UCSD-AML1 (cell line): ENCODE measurements at regions not wholly inside any gene's neighbourhood (a gene's known extent, or its start where the extent isn't known, plus 50 kb on each side); places are given as distances from the start of the nearest gene placed in this dataset.

Experiments
- DNase-seq: peaks from one replicate; lab custom pipeline; 2025; ENCODE audit not compliant: unreplicated experiment; lab: John Stamatoyannopoulos, UW

DNA sequence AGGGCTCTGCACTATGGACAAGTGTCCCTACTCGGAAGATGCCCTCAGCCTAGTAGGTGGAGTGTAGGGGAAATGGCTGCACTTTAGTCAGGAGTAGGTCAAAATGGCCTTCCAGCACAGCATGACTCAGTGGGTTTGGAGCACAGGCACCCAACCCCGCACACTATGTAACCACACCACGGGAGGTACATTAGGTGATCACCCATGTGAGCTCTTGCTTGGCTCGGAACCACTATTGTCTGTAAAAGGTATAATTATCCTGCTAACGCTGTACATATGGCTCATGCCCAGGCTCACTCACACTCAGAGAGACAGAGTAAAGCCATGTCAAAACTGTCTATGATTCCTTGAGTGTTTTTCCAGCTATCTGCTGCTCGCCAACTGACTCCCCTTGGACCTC, 156.9 kb upstream of the DACH1 start:
- no peak for DNase-seq

DNA sequence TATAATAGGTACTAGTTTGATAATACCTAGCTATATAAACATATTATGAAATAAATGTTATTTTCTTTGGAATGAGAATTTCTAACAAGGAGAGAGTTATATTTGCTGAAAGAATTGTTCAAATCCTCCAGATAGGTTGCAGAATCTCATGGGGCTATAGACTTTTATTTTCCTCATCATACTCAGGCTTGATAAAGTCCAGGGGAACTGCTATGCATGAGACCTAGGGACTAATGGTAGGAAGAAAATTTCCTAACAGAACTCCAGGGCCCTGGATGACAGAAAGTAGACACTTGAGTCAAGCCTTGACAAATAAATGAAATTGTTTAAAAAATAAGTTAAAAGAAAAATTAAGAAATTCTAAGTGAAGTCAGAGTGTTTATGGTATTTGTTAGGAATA, 138.5 kb upstream of the DACH1 start:
- DNase-seq: no peak

DNA sequence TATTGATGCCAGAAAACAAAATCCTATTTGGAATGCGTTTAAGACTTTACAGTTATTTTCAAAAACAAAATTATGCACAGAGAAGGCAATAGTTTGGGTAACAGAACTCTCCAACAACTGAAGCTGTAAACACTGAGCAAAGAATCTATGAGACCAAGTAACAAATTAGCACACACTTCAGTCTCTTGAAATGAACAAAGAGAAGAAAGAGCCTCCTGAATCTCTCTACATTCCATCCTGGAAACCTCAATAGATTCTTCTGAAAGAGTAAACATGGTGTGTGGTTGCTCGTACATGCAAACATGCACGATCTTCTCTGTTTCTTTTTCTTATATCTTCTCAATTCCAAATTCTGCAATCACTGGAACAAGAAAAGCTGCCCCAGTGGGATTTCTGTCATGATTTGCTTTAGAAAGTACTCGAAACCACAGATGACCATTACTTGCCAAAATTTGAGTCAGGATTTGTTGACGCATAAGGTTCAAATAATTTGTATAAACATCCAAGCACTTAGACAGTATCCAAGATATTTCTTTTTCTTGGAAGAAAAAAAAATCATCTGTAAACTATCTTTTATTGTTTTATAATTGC, 137.9 kb upstream of the DACH1 start:
- DNase-seq: no peak

DNA sequence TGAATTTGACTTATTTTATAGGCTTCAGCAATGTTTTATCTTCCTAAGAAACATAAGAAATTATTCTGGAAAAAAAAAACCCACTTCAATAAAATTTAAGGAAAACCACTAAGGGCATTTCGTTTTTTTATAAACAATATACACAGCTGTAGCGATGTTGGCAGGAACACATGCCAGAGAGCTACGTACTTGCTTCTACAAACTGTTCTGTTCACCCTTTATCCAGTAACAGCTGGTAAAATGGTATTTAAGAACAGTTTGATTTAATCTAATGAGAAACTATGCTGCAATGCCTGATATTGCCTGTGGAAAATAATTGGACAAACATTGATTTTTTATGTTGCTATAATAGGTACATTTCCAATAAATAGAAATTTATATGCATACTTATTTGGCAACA, 137.2 kb upstream of the DACH1 start:
- DNase-seq: no peak

DNA sequence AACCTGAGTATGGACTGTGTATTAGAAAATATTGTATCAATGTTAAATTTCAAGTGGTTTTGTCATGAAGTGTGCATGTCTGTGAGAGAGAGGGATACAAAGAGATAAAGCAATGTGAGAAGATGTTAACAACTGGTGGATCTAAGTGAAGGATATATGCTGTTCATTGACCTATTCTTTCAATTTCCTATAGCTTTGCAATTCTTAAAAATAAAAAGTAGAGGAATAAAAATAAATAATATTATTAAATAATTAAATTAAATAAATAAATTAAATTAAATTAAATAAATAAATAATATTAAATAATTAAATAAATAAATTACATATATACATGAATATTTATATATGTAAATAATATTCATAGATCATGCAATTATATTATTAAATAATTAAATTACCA, 131.2 kb upstream of the DACH1 start:
- DNase-seq: no peak

DNA sequence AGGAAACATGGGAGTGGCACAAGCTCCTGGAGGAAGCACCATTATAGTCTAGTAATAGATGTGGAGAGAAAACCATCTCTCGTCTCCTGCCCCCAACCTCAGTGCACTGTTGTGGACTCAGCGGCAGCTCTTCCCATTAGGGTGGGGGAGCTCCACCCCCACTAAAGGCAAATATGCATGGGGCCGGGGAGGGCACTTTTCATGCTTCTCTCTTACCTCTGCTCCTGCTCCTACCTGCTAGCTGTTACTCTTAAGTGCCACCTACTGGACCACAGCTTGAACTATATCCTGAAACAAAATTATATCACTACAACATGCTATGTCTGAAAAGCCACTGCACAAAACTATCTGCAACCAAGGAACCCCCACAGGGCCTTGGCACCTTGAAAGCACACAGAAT, 112.6 kb upstream of the DACH1 start:
- DNase-seq: no peak

DNA sequence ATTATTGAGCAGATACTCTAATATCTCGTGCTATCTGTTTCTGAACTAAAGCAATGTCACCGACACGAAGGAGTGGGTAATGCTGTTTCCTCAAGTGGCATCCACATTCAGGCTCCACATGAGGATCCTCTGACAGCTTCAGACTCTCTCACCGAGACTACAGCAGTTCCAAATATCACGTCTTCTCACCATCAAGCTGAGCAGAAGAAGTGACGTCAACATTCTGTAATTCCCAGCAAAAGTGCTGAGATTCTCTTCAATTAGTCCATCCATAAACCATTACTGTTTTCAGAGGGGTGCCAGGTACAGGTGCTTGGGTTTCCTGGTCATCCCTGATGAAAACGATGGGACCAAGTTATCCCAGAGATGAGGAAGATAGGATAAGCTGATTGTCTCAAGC, 110.0 kb upstream of the DACH1 start:
- no peak for DNase-seq

DNA sequence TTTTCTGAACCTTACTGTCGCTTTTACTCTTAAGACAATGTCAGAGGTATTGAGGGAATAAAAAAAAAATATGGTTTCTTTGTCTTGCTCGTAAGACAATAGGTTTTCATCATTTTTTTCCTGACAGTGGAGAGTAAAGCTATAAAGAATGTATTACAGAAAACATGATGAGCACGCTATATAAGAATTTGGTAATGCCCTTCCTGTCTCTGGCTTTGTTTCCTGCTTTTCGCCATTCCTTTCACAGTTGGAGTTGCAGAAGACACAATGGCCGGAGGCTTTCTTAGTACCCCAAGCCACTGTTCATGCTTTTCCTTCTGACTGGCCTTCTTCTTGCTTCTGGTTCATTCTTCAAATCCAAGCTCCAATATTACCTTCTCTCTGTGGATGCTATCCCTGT, 101.0 kb upstream of the DACH1 start:
- DNase-seq: no peak

DNA sequence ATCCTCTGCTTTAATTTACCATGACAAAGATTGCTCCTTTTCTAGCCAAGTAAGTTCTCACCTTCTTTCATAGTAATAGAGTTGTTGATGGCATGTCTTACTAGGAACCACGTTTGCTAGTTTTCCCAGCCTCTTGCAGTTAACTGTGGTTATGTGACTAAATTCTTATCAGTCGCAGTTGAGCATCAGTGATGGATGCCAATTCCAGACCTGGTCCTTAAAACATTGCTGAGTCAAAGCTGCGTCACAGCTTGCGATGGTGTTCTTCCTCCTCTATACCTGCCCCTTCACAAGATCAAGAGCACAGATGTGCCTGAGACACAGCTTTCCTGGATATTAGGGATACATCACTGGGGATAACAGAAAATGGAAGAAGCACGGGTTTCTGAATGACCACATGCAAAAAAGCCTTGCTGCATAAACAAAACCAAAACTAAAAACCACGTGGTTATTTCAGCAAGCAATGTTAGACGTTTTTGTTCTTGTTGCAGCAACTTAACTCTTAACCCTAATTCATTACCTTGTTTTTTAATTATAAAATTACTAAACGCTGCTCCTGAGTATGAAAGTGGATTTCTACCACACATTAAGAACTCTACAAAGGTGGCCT, 97.6 kb upstream of the DACH1 start:
- DNase-seq: no peak

DNA sequence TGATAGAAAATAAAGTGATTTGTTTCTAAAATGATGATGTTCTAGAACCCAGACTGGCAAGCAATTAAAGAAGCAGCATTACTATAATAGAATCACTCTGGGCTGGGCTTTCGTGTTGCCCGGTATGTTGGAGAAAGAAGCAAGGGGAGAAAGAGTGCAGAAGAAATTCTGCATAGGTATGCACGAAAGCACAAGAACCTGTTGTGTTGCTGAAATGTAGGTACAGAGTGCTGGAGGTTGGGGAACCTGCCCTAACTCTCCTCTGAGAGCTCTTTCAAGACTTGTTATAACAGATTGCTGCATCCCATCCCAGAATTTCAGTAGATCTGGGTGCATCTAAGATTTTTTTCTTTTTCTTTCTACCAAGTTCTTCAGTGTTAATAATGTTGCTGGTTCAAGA, 95.7 kb upstream of the DACH1 start:
- no peak for DNase-seq

DNA sequence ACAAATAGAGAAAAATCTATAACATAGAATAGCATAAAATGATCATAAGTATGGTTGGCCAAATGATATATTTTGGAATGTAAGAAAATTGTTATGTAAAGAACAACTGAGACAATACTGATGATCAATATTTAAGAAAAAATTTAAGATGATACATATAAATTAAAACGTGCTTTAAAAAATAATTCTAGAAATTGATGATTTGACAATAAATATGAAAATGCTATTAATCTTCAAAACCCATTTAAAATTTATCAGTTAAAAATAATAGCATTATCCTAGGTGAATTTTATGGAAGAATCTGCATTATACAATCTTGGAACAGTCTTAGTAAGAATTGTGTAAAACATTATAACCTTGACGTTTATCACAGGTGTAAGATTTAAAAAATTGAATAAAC, 95.1 kb upstream of the DACH1 start:
- DNase-seq: no peak

DNA sequence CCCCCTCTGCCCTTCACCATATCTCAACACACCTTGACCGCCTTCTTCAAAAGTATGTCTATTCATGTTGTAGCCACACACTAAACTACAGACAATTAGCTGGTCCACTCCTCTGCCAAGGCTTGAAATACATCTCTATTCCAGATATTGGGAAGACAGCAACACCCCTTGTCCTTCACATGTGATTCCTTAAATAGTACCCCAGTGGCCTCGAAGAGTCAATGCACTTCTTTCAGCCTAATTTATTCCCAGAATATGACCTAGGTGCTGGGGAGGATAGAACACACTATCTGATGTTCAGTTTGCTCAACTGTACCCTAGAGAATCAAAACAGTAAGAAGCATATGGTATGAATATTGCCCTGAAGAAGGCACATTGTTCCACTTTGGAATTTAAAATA, 82.4 kb upstream of the DACH1 start:
- DNase-seq: no peak

DNA sequence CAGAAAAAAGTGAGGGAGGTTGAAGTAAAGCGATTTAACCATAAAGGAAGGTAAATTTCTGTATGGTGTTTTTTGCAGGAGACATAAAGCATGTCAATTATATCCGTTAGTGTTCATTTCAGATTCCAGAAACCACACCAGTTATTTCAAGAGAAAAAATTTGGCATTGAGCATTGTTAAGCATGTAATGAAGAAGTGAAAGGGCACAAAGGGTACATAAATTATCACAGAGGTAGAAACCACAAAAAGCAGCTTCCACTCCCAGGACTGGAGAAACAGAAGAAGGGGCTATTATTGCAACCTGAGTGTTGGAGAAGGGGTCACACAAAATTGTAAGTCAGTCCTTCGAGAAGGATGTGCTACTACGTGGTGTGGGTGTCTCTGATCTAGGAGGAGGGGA, 72.2 kb upstream of the DACH1 start:
- no peak for DNase-seq

DNA sequence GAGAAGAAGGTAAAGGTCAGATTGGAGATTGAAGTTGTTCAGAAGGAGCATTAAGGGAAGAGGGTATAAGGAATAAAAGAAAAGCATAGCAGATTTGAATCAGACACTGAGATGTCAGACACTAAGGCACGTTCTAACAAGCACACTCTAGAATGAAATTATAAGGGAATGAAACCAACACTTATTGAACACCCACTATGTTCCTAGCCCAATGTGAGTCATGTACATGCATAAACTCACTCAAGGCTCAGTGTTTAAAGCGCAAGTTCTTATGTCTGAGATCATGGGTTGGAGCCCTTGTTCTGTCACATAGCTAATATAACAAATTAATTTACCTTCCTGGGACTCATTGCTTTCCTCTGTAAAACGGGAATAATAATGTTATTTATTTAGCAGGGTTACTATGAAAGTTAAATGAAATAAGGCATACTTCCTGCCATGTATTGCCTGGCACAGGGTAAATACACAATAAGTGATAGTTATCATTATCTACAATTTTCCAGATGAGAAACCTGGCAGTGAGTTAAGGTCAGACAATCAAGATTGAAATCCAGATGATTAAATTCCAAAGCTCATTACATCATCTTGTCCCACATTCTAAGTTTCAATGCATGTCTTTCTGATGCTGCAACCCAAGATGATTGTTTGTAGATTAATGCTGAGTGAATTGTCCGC, 68.3 kb upstream of the DACH1 start:
- DNase-seq: no peak

DNA sequence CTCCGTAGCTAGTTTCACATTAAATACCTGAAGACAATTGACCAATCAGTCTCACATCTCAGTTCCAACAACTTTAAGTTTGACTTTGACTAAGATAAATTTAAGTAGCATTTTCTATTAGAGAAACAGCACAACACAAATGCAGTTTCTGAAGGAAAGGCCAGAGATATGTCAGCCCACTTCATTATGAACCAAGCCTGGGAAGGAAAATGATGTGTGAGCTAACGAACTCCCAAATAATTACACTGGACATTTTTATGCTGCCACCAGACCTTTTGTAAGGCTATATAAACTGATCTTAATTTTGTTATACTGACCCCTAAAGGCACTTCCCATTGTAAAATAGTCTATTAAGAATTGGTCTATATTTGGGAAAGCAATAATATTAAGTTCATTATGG, 57.9 kb upstream of the DACH1 start:
- no peak for DNase-seq

DNA sequence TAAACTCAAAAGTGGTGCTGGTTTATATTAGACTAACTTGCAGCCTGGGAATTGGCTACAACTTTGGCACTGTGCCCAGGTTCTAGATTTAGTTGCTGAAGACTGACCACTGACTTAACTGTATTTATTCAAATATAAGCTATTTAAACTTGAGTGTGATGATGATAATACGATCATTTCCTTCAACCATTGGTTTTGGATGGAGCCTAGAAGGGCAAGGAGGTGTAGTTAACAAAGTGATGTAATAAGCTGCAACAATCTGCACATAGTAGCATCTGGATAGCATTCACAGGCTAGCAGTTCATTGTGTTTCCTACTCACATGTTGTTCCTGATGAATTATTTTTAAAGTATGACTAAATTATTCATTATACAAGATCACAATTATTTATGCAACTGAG, 55.2 kb upstream of the DACH1 start:
- no peak for DNase-seq
